GM19455 (cell line): ENCODE measurements at regions not wholly inside any gene's neighbourhood (a gene's known extent, or its start where the extent isn't known, plus 50 kb on each side); places are given as distances from the start of the nearest gene placed in this dataset.
"Not testable (repeated sequence)": the region's sequence is repeated elsewhere in the genome, so short reads cannot be mapped to it uniquely, and the experiment has no call there.

Source experiments
- ATAC-seq: cut with Tn5 transposase; IDR thresholded peaks from one replicate; pipeline ENCODE4 v1.9.1; 2021; ENCODE audit not compliant: unreplicated experiment

- ATAC-seq = not testable (repeated sequence)
Observed at GRCh38 chr10:77740396-77740795, 102.8 kb upstream of the KCNMA1 start.

GRCh38 chr10:77738496-77739158, 101.0 kb upstream of the KCNMA1 start:
- ATAC-seq = no peak

GRCh38 chr10:77737608-77738007, 100.0 kb upstream of the KCNMA1 start:
- no peak for ATAC-seq

GRCh38 chr10:77735136-77735535, 97.5 kb upstream of the KCNMA1 start:
- ATAC-seq = not testable (repeated sequence)

GRCh38 chr10:77732213-77733003, 94.8 kb upstream of the KCNMA1 start:
- ATAC-seq = no peak

- ATAC-seq = no peak
Observed at GRCh38 chr10:77727481-77727880, 89.9 kb upstream of the KCNMA1 start.

GRCh38 chr10:77726732-77727131, 89.1 kb upstream of the KCNMA1 start:
- no peak for ATAC-seq

GRCh38 chr10:77726301-77726700, 88.7 kb upstream of the KCNMA1 start:
- no peak for ATAC-seq

- no peak for ATAC-seq
Observed at GRCh38 chr10:77724820-77725219, 87.2 kb upstream of the KCNMA1 start.

GRCh38 chr10:77723376-77723775, 85.8 kb upstream of the KCNMA1 start:
- ATAC-seq = no peak

- not testable (repeated sequence) for ATAC-seq
Observed at GRCh38 chr10:77722956-77723355, 85.3 kb upstream of the KCNMA1 start.

GRCh38 chr10:77721815-77722214, 84.2 kb upstream of the KCNMA1 start:
- ATAC-seq = no peak

GRCh38 chr10:77718957-77719356, 81.3 kb upstream of the KCNMA1 start:
- ATAC-seq = no peak

- ATAC-seq = not testable (repeated sequence)
Observed at GRCh38 chr10:77718312-77718711, 80.7 kb upstream of the KCNMA1 start.

GRCh38 chr10:77717336-77717735, 79.7 kb upstream of the KCNMA1 start:
- no peak for ATAC-seq

GRCh38 chr10:77716458-77717317, 79.1 kb upstream of the KCNMA1 start:
- no peak for ATAC-seq

GRCh38 chr10:77715536-77715935, 77.9 kb upstream of the KCNMA1 start:
- no peak for ATAC-seq

- no peak for ATAC-seq
Observed at GRCh38 chr10:77715088-77715487, 77.5 kb upstream of the KCNMA1 start.

GRCh38 chr10:77713521-77714280, 76.1 kb upstream of the KCNMA1 start:
- no peak for ATAC-seq

- ATAC-seq = no peak
Observed at GRCh38 chr10:77712207-77712606, 74.6 kb upstream of the KCNMA1 start.

- ATAC-seq = no peak
Observed at GRCh38 chr10:77711683-77712049, 74.1 kb upstream of the KCNMA1 start.
